GM19239 (cell line): ENCODE measurements at regions not wholly inside any gene's neighbourhood (a gene's known extent, or its start where the extent isn't known, plus 50 kb on each side); places are given as distances from the start of the nearest gene placed in this dataset.

Experiments used
- DNase-seq: peaks from one replicate; pipeline ENCODE4 v3.0.0; 2011; ENCODE audit warnings: low spot score; ENCODE audit not compliant: insufficient read length
- FAIRE-seq: peaks from 2 replicates; lab custom pipeline; 2011; peaks lifted over from hg19 to GRCh38; lab: Jason Lieb, UNC

GRCh38 chr5:87081511-87082372, 185.9 kb upstream of the RASA1 start:
- FAIRE-seq (peak; percentile 98), DNase-seq (no peak)

GRCh38 chr5:87094347-87094746, 173.3 kb upstream of the RASA1 start:
- FAIRE-seq: peak; percentile 72
- no peak for DNase-seq

- no peak for FAIRE-seq
- no peak for DNase-seq
Observed at GRCh38 chr5:87094833-87095232, 172.8 kb upstream of the RASA1 start.

GRCh38 chr5:87095787-87096186, 171.9 kb upstream of the RASA1 start:
- peak; percentile 54 for FAIRE-seq
- DNase-seq: no peak

- DNase-seq (no peak), FAIRE-seq (no peak)
Observed at GRCh38 chr5:87097664-87098063, 170.0 kb upstream of the RASA1 start.

- no peak for FAIRE-seq
- DNase-seq: no peak
Observed at GRCh38 chr5:87099291-87099839, 168.3 kb upstream of the RASA1 start.

- no peak for FAIRE-seq
- DNase-seq: no peak
Observed at GRCh38 chr5:87099968-87100367, 167.7 kb upstream of the RASA1 start.

- FAIRE-seq: peak; percentile 67
- DNase-seq: no peak
Observed at GRCh38 chr5:87101321-87101720, 166.4 kb upstream of the RASA1 start.

GRCh38 chr5:87102841-87103240, 164.8 kb upstream of the RASA1 start:
- FAIRE-seq (peak; percentile 33), DNase-seq (no peak)

- DNase-seq: no peak
- peak; percentile 76 for FAIRE-seq
Observed at GRCh38 chr5:87103616-87104287, 163.9 kb upstream of the RASA1 start.

GRCh38 chr5:87105577-87105976, 162.1 kb upstream of the RASA1 start:
- no peak for FAIRE-seq
- DNase-seq: no peak

GRCh38 chr5:87109746-87110145, 157.9 kb upstream of the RASA1 start:
- no peak for DNase-seq
- no peak for FAIRE-seq

GRCh38 chr5:87110721-87111120, 157.0 kb upstream of the RASA1 start:
- FAIRE-seq: no peak
- no peak for DNase-seq

- FAIRE-seq: no peak
- no peak for DNase-seq
Observed at GRCh38 chr5:87113861-87114260, 153.8 kb upstream of the RASA1 start.

- DNase-seq (no peak), FAIRE-seq (no peak)
Observed at GRCh38 chr5:87114631-87115030, 153.1 kb upstream of the RASA1 start.

- DNase-seq (no peak), FAIRE-seq (no peak)
Observed at GRCh38 chr5:87115839-87116364, 151.8 kb upstream of the RASA1 start.

- FAIRE-seq (peak; percentile 93), DNase-seq (peak; percentile 24)
Observed at GRCh38 chr5:87116825-87117512, 150.7 kb upstream of the RASA1 start.

GRCh38 chr5:87119588-87119987, 148.1 kb upstream of the RASA1 start:
- DNase-seq (no peak), FAIRE-seq (no peak)

GRCh38 chr5:87120518-87121303, 147.0 kb upstream of the RASA1 start:
- FAIRE-seq: no peak
- no peak for DNase-seq
